Activated T-helper 1 cell treated with anti-CD3 and anti-CD28 coated beads, Interleukin-12 subunit alpha, Interleukin-12 subunit beta, Interleukin-2, Interleukin-4 antibody, amounts not matched to agents 30 ng/mL and 10 ng/mL and 1 ng/mL, durations not matched to agents 14 hours and 24 hours and 36 hours (primary cell): ENCODE measurements at regions not wholly inside any gene's neighbourhood (a gene's known extent, or its start where the extent isn't known, plus 50 kb on each side); places are given as distances from the start of the nearest gene placed in this dataset.

Experiments
- DNase-seq: peaks from one replicate; pipeline ENCODE4 v3.0.0; 2021; ENCODE audit warnings: low spot score
- H3K27ac Mint-ChIP-seq: one replicate; pipeline ENCODE4 v1.8.0; 2021; ENCODE audit warnings: mild to moderate bottlenecking, mixed read lengths
- H3K27me3 Mint-ChIP-seq: one replicate; pipeline ENCODE4 v1.8.0; 2022; ENCODE audit warnings: mild to moderate bottlenecking, moderate library complexity, mixed read lengths; ENCODE audit not compliant: insufficient read depth
- H3K36me3 Mint-ChIP-seq: one replicate; pipeline ENCODE4 v1.8.0; 2021; ENCODE audit warnings: low read depth, mixed read lengths
- H3K4me1 Mint-ChIP-seq: one replicate; pipeline ENCODE4 v1.8.0; 2021; ENCODE audit warnings: low read depth, mixed read lengths
- H3K4me3 Mint-ChIP-seq: one replicate; pipeline ENCODE4 v1.8.0; 2021; ENCODE audit warnings: mild to moderate bottlenecking, moderate library complexity, mixed read lengths
- H3K9me3 Mint-ChIP-seq: one replicate; pipeline ENCODE4 v1.8.0; 2021; ENCODE audit warnings: mixed read lengths
- intact Hi-C: fragments of 100-400 bp; cut with micrococcal nuclease; formaldehyde crosslinking; loops from one replicate; pipeline ENCODE4 v1.15.1; 2024

GRCh38 chr6:156391061-156391672 is 386.0 kb upstream of the ARID1B start:
- no peak overlapping the region for H3K4me3 Mint-ChIP-seq
- no peak for DNase-seq
- no peak overlapping the region for H3K27ac Mint-ChIP-seq
- peaks cover 12% of the 10 kb centered on the region for H3K4me1 Mint-ChIP-seq
- intact Hi-C loops, result loop anchor here (10.0 kb wide), 1 partner anchor 1076 kb away; the partner anchor contains the start of gene TFB1M
- H3K27me3 Mint-ChIP-seq, result peaks cover 23% of the 10 kb centered on the region
- no peaks in the 10 kb centered on the region for H3K9me3 Mint-ChIP-seq
- H3K36me3 Mint-ChIP-seq, result no peaks in the 10 kb centered on the region

- peaks cover 6% of the 10 kb centered on the region for H3K4me1 Mint-ChIP-seq
- peaks cover 25% of the 10 kb centered on the region for H3K27me3 Mint-ChIP-seq
- H3K36me3 Mint-ChIP-seq, result no peaks in the 10 kb centered on the region
- no peak overlapping the region for H3K27ac Mint-ChIP-seq
- no peak for DNase-seq
- H3K4me3 Mint-ChIP-seq, result no peak overlapping the region
- intact Hi-C loops, result loop anchor here (10.0 kb wide), 1 partner anchor 1076 kb away; the partner anchor contains the start of gene TFB1M
- H3K9me3 Mint-ChIP-seq, result no peaks in the 10 kb centered on the region
These were observed 386.6 kb upstream of the ARID1B start for GRCh38 chr6:156390621-156391020.

- no peak overlapping the region for H3K4me3 Mint-ChIP-seq
These were observed 387.9 kb upstream of the ARID1B start for GRCh38 chr6:156389296-156389695.

GRCh38 chr6:156387472-156387871 is 389.7 kb upstream of the ARID1B start:
- Mint-ChIP-seq H3K27ac (no peak overlapping the region), H3K9me3 (no peaks in the 10 kb centered on the region), H3K4me1 (no peaks in the 10 kb centered on the region), H3K36me3 (no peaks in the 10 kb centered on the region), H3K27me3 (peaks cover 12% of the 10 kb centered on the region), H3K4me3 (no peak overlapping the region)
- DNase-seq, result no peak
- intact Hi-C loops, result no loop called here

More at GRCh38 chr6:156389296-156389695, 387.9 kb upstream of the ARID1B start:
- H3K27ac Mint-ChIP-seq, result no peak overlapping the region
- no peaks in the 10 kb centered on the region for H3K36me3 Mint-ChIP-seq
- no peaks in the 10 kb centered on the region for H3K9me3 Mint-ChIP-seq
- H3K27me3 Mint-ChIP-seq, result peaks cover 21% of the 10 kb centered on the region
- intact Hi-C loops, result no loop called here
- no peak for DNase-seq
- H3K4me1 Mint-ChIP-seq, result no peaks in the 10 kb centered on the region

- Mint-ChIP-seq H3K4me1 (no peaks in the 10 kb centered on the region), H3K27me3 (peaks cover 3% of the 10 kb centered on the region), H3K4me3 (no peak overlapping the region), H3K9me3 (no peaks in the 10 kb centered on the region), H3K27ac (no peak overlapping the region), H3K36me3 (no peaks in the 10 kb centered on the region)
- DNase-seq, result no peak
- intact Hi-C loops, result no loop called here
These were observed 394.1 kb upstream of the ARID1B start for GRCh38 chr6:156383059-156383458.

- no peaks in the 10 kb centered on the region for H3K36me3 Mint-ChIP-seq
- H3K27ac Mint-ChIP-seq, result no peak overlapping the region
These were observed 397.5 kb upstream of the ARID1B start for GRCh38 chr6:156379392-156380289.

GRCh38 chr6:156378853-156379252 is 398.3 kb upstream of the ARID1B start:
- no peak overlapping the region for H3K27ac Mint-ChIP-seq

More at GRCh38 chr6:156379392-156380289, 397.5 kb upstream of the ARID1B start:
- Mint-ChIP-seq H3K9me3 (no peaks in the 10 kb centered on the region), H3K4me3 (no peak overlapping the region), H3K4me1 (no peaks in the 10 kb centered on the region), H3K27me3 (peaks cover 3% of the 10 kb centered on the region)
- intact Hi-C loops, result no loop called here
- no peak for DNase-seq

GRCh38 chr6:156376091-156376490 is 401.1 kb upstream of the ARID1B start:
- H3K27me3 Mint-ChIP-seq, result peaks cover 3% of the 10 kb centered on the region
- DNase-seq, result no peak
- H3K4me3 Mint-ChIP-seq, result no peak overlapping the region
- intact Hi-C loops, result no loop called here
- H3K9me3 Mint-ChIP-seq, result no peaks in the 10 kb centered on the region
- H3K36me3 Mint-ChIP-seq, result no peaks in the 10 kb centered on the region
- H3K4me1 Mint-ChIP-seq, result no peaks in the 10 kb centered on the region
- H3K27ac Mint-ChIP-seq, result no peak overlapping the region

More at GRCh38 chr6:156378853-156379252, 398.3 kb upstream of the ARID1B start:
- no peaks in the 10 kb centered on the region for H3K9me3 Mint-ChIP-seq
- H3K36me3 Mint-ChIP-seq, result no peaks in the 10 kb centered on the region
- DNase-seq, result no peak
- intact Hi-C loops, result no loop called here
- peaks cover 3% of the 10 kb centered on the region for H3K27me3 Mint-ChIP-seq
- H3K4me1 Mint-ChIP-seq, result no peaks in the 10 kb centered on the region
- H3K4me3 Mint-ChIP-seq, result no peak overlapping the region

- DNase-seq, result no peak
- Mint-ChIP-seq H3K4me3 (no peak overlapping the region), H3K4me1 (no peaks in the 10 kb centered on the region), H3K27me3 (no peaks in the 10 kb centered on the region), H3K9me3 (peaks cover 17% of the 10 kb centered on the region), H3K27ac (no peak overlapping the region), H3K36me3 (no peaks in the 10 kb centered on the region)
- intact Hi-C loops, result no loop called here
These were observed 417.3 kb upstream of the ARID1B start for GRCh38 chr6:156359912-156360311.

GRCh38 chr6:156352861-156353260 is 424.3 kb upstream of the ARID1B start:
- no peak for DNase-seq
- intact Hi-C loops, result no loop called here
- no peaks in the 10 kb centered on the region for H3K27me3 Mint-ChIP-seq
- H3K4me1 Mint-ChIP-seq, result no peaks in the 10 kb centered on the region
- H3K9me3 Mint-ChIP-seq, result peaks cover 9% of the 10 kb centered on the region
- H3K27ac Mint-ChIP-seq, result no peak overlapping the region
- no peaks in the 10 kb centered on the region for H3K36me3 Mint-ChIP-seq
- H3K4me3 Mint-ChIP-seq, result no peak overlapping the region

- H3K27me3 Mint-ChIP-seq, result no peaks in the 10 kb centered on the region
- H3K9me3 Mint-ChIP-seq, result peaks cover under 1% of the 10 kb centered on the region
- intact Hi-C loops, result no loop called here
- no peaks in the 10 kb centered on the region for H3K4me1 Mint-ChIP-seq
- no peak for DNase-seq
- H3K27ac Mint-ChIP-seq, result no peak overlapping the region
- H3K36me3 Mint-ChIP-seq, result no peaks in the 10 kb centered on the region
- H3K4me3 Mint-ChIP-seq, result no peak overlapping the region
These were observed 425.7 kb upstream of the ARID1B start for GRCh38 chr6:156351346-156351966.

GRCh38 chr6:156350337-156350736 is 426.8 kb upstream of the ARID1B start:
- no peaks in the 10 kb centered on the region for H3K36me3 Mint-ChIP-seq
- no peak overlapping the region for H3K4me3 Mint-ChIP-seq
- intact Hi-C loops, result no loop called here
- no peaks in the 10 kb centered on the region for H3K9me3 Mint-ChIP-seq
- DNase-seq, result no peak
- no peaks in the 10 kb centered on the region for H3K27me3 Mint-ChIP-seq
- H3K4me1 Mint-ChIP-seq, result no peaks in the 10 kb centered on the region
- H3K27ac Mint-ChIP-seq, result no peak overlapping the region

GRCh38 chr6:156348849-156349248 is 428.3 kb upstream of the ARID1B start:
- Mint-ChIP-seq H3K4me1 (no peaks in the 10 kb centered on the region), H3K4me3 (no peak overlapping the region), H3K27ac (no peak overlapping the region)

More at GRCh38 chr6:156348849-156349248, 428.3 kb upstream of the ARID1B start:
- H3K9me3 Mint-ChIP-seq, result no peaks in the 10 kb centered on the region
- DNase-seq, result no peak
- intact Hi-C loops, result no loop called here
- H3K27me3 Mint-ChIP-seq, result no peaks in the 10 kb centered on the region
- no peaks in the 10 kb centered on the region for H3K36me3 Mint-ChIP-seq
